HAP-1 (cell line): ENCODE measurements at regions not wholly inside any gene's neighbourhood (a gene's known extent, or its start where the extent isn't known, plus 50 kb on each side); places are given as distances from the start of the nearest gene placed in this dataset.

Source experiments
- DNase-seq, 2 experiments: peaks; one replicate each; pipeline ENCODE4 v3.0.0-alpha.2; 2016 to 2020; ENCODE audit warnings: low spot score in 2 of 2
- H3K27me3 ChIP-seq: fragments of 250-450 bp; sonication (Bioruptor Pico); 2 replicates; pipeline ENCODE4 v1.5.1; 2020; ENCODE audit warnings: low read depth, mild to moderate bottlenecking, moderate library complexity
- H3K36me3 ChIP-seq: fragments of 250-450 bp; sonication (Bioruptor Pico); replicated peaks from 2 replicates; pipeline ENCODE4 v1.5.1; 2020; ENCODE audit warnings: mild to moderate bottlenecking
- H3K4me1 ChIP-seq: fragments of 250-450 bp; sonication (Bioruptor Pico); 2 replicates; pipeline ENCODE4 v1.5.1; 2020; ENCODE audit warnings: mild to moderate bottlenecking
- H3K4me3 ChIP-seq: fragments of 250-450 bp; sonication (Bioruptor Pico); 2 replicates; pipeline ENCODE4 v1.5.1; 2020; ENCODE audit warnings: mild to moderate bottlenecking, moderate library complexity
- H3K9me3 ChIP-seq: fragments of 250-450 bp; sonication (Bioruptor Pico); 2 replicates; pipeline ENCODE4 v1.5.1; 2020; ENCODE audit warnings: mild to moderate bottlenecking, moderate library complexity
- in situ Hi-C: fragments of 300-500 bp; cut with MboI; formaldehyde crosslinking; loops from 3 replicates; pipeline ENCODE4 v1.14.3; 2020; ENCODE audit warnings: low sequenced_read_pairs, inconsistent platforms, mixed read lengths

- in situ Hi-C loops: no loop called here
- no peaks in the 10 kb centered on the region for H3K36me3 ChIP-seq
Measured at GRCh38 chr18:69176741-69177140, 223.9 kb upstream of the DOK6 start.

DNA sequence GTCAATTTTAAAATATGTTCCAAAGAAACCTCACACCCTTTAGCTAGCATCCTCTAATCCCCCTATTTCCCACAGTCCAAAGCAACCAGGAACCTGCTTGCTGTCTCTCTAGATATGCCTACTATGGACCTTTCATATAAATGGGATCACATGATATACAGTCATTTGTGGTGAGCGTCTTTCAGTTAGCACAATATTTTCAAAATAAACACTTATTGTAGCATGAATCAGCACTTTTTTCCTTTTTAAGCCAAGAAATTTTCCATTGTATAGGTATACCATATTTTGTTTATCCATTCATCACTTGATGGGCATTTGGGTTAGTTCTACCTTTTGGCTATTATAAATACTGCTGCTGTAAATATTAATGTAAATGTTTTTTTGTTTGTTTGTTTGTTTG is 223.0 kb upstream of the DOK6 start:
- in situ Hi-C loops: no loop called here
- Histone ChIP-seq H3K9me3 (no peaks in the 10 kb centered on the region), H3K27me3 (no peaks in the 10 kb centered on the region), H3K4me3 (no peak overlapping the region), H3K4me1 (no peaks in the 10 kb centered on the region), H3K36me3 (no peaks in the 10 kb centered on the region)
- DNase-seq: no peak

More at GRCh38 chr18:69176741-69177140, 223.9 kb upstream of the DOK6 start:
- no peak for DNase-seq
- no peaks in the 10 kb centered on the region for H3K4me1 ChIP-seq
- no peak overlapping the region for H3K4me3 ChIP-seq
- no peaks in the 10 kb centered on the region for H3K9me3 ChIP-seq
- H3K27me3 ChIP-seq: no peaks in the 10 kb centered on the region

DNA sequence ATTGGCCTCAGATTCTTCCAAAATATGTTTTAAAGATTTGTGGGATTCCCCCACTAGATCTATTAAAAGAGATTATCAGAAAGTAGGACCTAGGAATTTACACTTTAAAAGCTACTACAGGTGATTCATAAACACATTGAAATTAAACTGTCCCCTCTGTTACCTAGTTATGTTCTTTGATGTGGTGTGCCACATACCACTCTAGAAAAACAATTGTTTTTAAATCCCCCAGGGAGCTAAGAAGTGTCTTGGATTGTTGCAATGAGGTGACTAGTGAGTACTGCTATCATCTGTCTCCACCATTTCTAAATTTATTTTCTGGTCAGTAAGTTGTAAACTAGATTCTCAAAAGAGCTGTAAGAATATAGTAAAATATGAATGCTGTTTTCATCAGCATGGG is 214.5 kb upstream of the DOK6 start:
- Histone ChIP-seq H3K9me3 (no peaks in the 10 kb centered on the region), H3K4me1 (no peaks in the 10 kb centered on the region), H3K4me3 (no peak overlapping the region), H3K36me3 (no peaks in the 10 kb centered on the region), H3K27me3 (no peaks in the 10 kb centered on the region)
- DNase-seq: no peak
- in situ Hi-C loops: no loop called here

- Histone ChIP-seq H3K4me3 (no peak overlapping the region), H3K27me3 (no peaks in the 10 kb centered on the region), H3K36me3 (no peaks in the 10 kb centered on the region), H3K4me1 (no peaks in the 10 kb centered on the region), H3K9me3 (no peaks in the 10 kb centered on the region)
- in situ Hi-C loops: no loop called here
- no peak for DNase-seq
Measured at GRCh38 chr18:69196336-69196735, 204.4 kb upstream of the DOK6 start.

GRCh38 chr18:69205925-69206324 is 194.8 kb upstream of the DOK6 start:
- Histone ChIP-seq H3K27me3 (no peaks in the 10 kb centered on the region), H3K4me3 (no peak overlapping the region), H3K36me3 (no peaks in the 10 kb centered on the region), H3K9me3 (no peaks in the 10 kb centered on the region), H3K4me1 (no peaks in the 10 kb centered on the region; the same call in 1 of the 2 replicates)
- no peak for DNase-seq
- in situ Hi-C loops: no loop called here

- H3K36me3 ChIP-seq: no peaks in the 10 kb centered on the region
- no peaks in the 10 kb centered on the region for H3K27me3 ChIP-seq
- peaks cover 10% of the 10 kb centered on the region for H3K4me1 ChIP-seq
- DNase-seq: no peak
- in situ Hi-C loops: no loop called here
- no peaks in the 10 kb centered on the region for H3K9me3 ChIP-seq
- H3K4me3 ChIP-seq: no peak overlapping the region
Measured at GRCh38 chr18:69208545-69208944, 192.1 kb upstream of the DOK6 start.

GRCh38 chr18:69209761-69210160 is 190.9 kb upstream of the DOK6 start:
- in situ Hi-C loops: no loop called here
- DNase-seq: no peak
- Histone ChIP-seq H3K36me3 (no peaks in the 10 kb centered on the region), H3K4me1 (peaks cover 12% of the 10 kb centered on the region), H3K27me3 (no peaks in the 10 kb centered on the region), H3K9me3 (no peaks in the 10 kb centered on the region), H3K4me3 (no peak overlapping the region)

GRCh38 chr18:69213842-69214241 is 186.8 kb upstream of the DOK6 start:
- no peak for DNase-seq
- Histone ChIP-seq H3K27me3 (no peaks in the 10 kb centered on the region), H3K36me3 (no peaks in the 10 kb centered on the region), H3K9me3 (no peaks in the 10 kb centered on the region), H3K4me1 (peaks cover 12% of the 10 kb centered on the region), H3K4me3 (no peak overlapping the region)
- in situ Hi-C loops: no loop called here

GRCh38 chr18:69215161-69215560 is 185.5 kb upstream of the DOK6 start:
- H3K9me3 ChIP-seq: no peaks in the 10 kb centered on the region
- H3K36me3 ChIP-seq: no peaks in the 10 kb centered on the region
- H3K4me3 ChIP-seq: no peak overlapping the region
- no peaks in the 10 kb centered on the region for H3K27me3 ChIP-seq
- H3K4me1 ChIP-seq: peaks cover 12% of the 10 kb centered on the region
- in situ Hi-C loops: no loop called here
- no peak for DNase-seq

- Histone ChIP-seq H3K9me3 (no peaks in the 10 kb centered on the region), H3K4me1 (peaks cover 12% of the 10 kb centered on the region), H3K36me3 (no peaks in the 10 kb centered on the region), H3K27me3 (no peaks in the 10 kb centered on the region), H3K4me3 (no peak overlapping the region)
- no peak for DNase-seq
- in situ Hi-C loops: no loop called here
Measured at GRCh38 chr18:69216321-69216720, 184.4 kb upstream of the DOK6 start.

GRCh38 chr18:69217196-69218000 is 183.3 kb upstream of the DOK6 start:
- no peak overlapping the region for H3K4me3 ChIP-seq

GRCh38 chr18:69220529-69220928 is 180.2 kb upstream of the DOK6 start:
- Histone ChIP-seq H3K4me1 (no peaks in the 10 kb centered on the region), H3K4me3 (no peak overlapping the region), H3K27me3 (no peaks in the 10 kb centered on the region), H3K36me3 (no peaks in the 10 kb centered on the region), H3K9me3 (no peaks in the 10 kb centered on the region)
- in situ Hi-C loops: no loop called here
- DNase-seq: no peak

More at GRCh38 chr18:69217196-69218000, 183.3 kb upstream of the DOK6 start:
- H3K36me3 ChIP-seq: no peaks in the 10 kb centered on the region
- peaks cover 12% of the 10 kb centered on the region for H3K4me1 ChIP-seq
- no peak for DNase-seq
- no peaks in the 10 kb centered on the region for H3K9me3 ChIP-seq
- in situ Hi-C loops: no loop called here
- no peaks in the 10 kb centered on the region for H3K27me3 ChIP-seq

DNA sequence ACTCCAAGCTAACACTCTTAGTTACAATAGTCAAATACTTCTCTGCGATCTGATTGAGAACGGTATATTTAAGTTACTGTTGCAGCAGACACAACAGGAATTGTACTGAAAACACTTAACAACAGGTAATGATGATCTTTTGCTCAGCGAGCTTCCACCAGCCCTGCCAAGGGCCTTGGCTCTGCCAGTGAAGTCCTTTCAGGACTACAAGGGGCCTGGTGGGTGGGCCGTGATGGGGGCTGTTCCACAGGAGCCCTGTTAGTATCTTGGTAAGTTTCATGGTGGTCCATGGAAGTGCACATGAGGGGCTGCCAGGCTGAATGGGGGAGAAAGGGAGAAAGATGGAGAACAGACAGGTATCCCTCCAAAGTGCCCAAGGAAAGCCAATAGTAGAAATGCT is 178.6 kb upstream of the DOK6 start:
- Histone ChIP-seq H3K27me3 (no peaks in the 10 kb centered on the region), H3K4me1 (no peaks in the 10 kb centered on the region), H3K4me3 (no peak overlapping the region), H3K36me3 (no peaks in the 10 kb centered on the region), H3K9me3 (no peaks in the 10 kb centered on the region)
- no peak for DNase-seq
- in situ Hi-C loops: no loop called here

- Histone ChIP-seq H3K4me3 (no peak overlapping the region), H3K9me3 (no peaks in the 10 kb centered on the region), H3K4me1 (no peaks in the 10 kb centered on the region), H3K36me3 (no peaks in the 10 kb centered on the region), H3K27me3 (no peaks in the 10 kb centered on the region)
- in situ Hi-C loops: no loop called here
- no peak for DNase-seq
Measured at GRCh38 chr18:69226971-69227370, 173.7 kb upstream of the DOK6 start.

- DNase-seq: no peak
- H3K36me3 ChIP-seq: no peaks in the 10 kb centered on the region
- in situ Hi-C loops: no loop called here
- no peaks in the 10 kb centered on the region for H3K27me3 ChIP-seq
- H3K9me3 ChIP-seq: no peaks in the 10 kb centered on the region
- H3K4me3 ChIP-seq: no peak overlapping the region
- no peaks in the 10 kb centered on the region for H3K4me1 ChIP-seq
Measured at GRCh38 chr18:69230204-69230603, 170.5 kb upstream of the DOK6 start.
